ENCODE measurements at regions not wholly inside any gene's neighbourhood (a gene's known extent, or its start where the extent isn't known, plus 50 kb on each side); places are given as distances from the start of the nearest gene placed in this dataset.

GRCh38 chr5:54733101-54733500, 215.5 kb downstream of the SNX18 start:
- DNase-seq = no peak
- intact Hi-C loops (cut with DNase I) = no loop called here
- Histone ChIP-seq H3K27ac (no peak overlapping the region), H3K9me3 (no peaks in the 10 kb centered on the region), H3K4me3 (no peak overlapping the region), H3K27me3 (no peaks in the 10 kb centered on the region), H3K36me3 (no peaks in the 10 kb centered on the region), H3K4me1 (no peaks in the 10 kb centered on the region)
- TF ChIP-seq POLR2A (IDR thresholded peaks at IDR 0.05) (no peak), EP300 (IDR thresholded peaks at IDR 0.05) (no peak), POLR2AphosphoS5 (IDR thresholded peaks at IDR 0.05) (no peak), CTCF (IDR thresholded peaks at IDR 0.05) (no peak)
- 48 to 75% methylated on average over 2 of the region's 2 CpGs for WGBS, 2 donors

GRCh38 chr5:54732108-54732507, 214.5 kb downstream of the SNX18 start:
- H3K36me3 ChIP-seq = no peaks in the 10 kb centered on the region
- no peaks in the 10 kb centered on the region for H3K4me1 ChIP-seq
- no peak overlapping the region for H3K27ac ChIP-seq
- H3K4me3 ChIP-seq = no peak overlapping the region
- no peak for TF ChIP-seq POLR2AphosphoS5 (IDR thresholded peaks at IDR 0.05)
- intact Hi-C loops (cut with DNase I) = no loop called here
- DNase-seq = no peak
- no peaks in the 10 kb centered on the region for H3K27me3 ChIP-seq
- 69 to 82% methylated on average over 1 of the region's 1 CpG for WGBS, 2 donors
- H3K9me3 ChIP-seq = no peaks in the 10 kb centered on the region

DNA sequence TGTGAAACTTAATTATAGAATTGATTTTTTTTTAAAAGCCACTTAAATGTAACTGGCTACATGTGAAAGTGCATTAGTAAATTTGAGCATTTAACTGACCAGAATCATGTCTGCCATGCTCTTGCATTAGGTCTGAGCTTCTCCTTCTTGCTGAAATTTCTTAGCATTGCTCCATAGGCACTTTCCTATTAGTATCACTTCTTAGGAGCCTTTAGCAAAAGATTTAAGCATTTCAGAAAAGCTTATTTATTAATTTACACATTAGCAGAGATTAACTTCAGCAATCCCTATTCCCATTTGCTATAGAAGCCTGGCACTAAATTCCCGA, 211.0 kb downstream of the SNX18 start:
- H3K4me1 ChIP-seq = no peaks in the 10 kb centered on the region
- no peaks in the 10 kb centered on the region for H3K27me3 ChIP-seq
- no peaks in the 10 kb centered on the region for H3K36me3 ChIP-seq
- no peak overlapping the region for H3K4me3 ChIP-seq
- 90 to 92% methylated on average over 1 of the region's 1 CpG for WGBS, 2 donors
- no peak overlapping the region for H3K27ac ChIP-seq
- TF ChIP-seq POLR2A (IDR thresholded peaks at IDR 0.05) = no peak
- TF ChIP-seq CTCF (IDR thresholded peaks at IDR 0.05) = no peak
- no peak for TF ChIP-seq POLR2AphosphoS5 (IDR thresholded peaks at IDR 0.05)
- no peak for TF ChIP-seq EP300 (IDR thresholded peaks at IDR 0.05)
- no peak for DNase-seq
- H3K9me3 ChIP-seq = no peaks in the 10 kb centered on the region
- intact Hi-C loops (cut with DNase I) = no loop called here

- intact Hi-C loops (cut with DNase I) = no loop called here
Measured at GRCh38 chr5:54727874-54728587, 210.5 kb downstream of the SNX18 start.

More at GRCh38 chr5:54727874-54728587, 210.5 kb downstream of the SNX18 start:
- Histone ChIP-seq H3K27ac (no peak overlapping the region), H3K36me3 (no peaks in the 10 kb centered on the region), H3K9me3 (no peaks in the 10 kb centered on the region), H3K4me3 (no peak overlapping the region), H3K27me3 (no peaks in the 10 kb centered on the region), H3K4me1 (no peaks in the 10 kb centered on the region)
- 51 to 71% methylated on average over 2 of the region's 2 CpGs for WGBS, 2 donors
- TF ChIP-seq CTCF (IDR thresholded peaks at IDR 0.05) = no peak
- TF ChIP-seq POLR2A (IDR thresholded peaks at IDR 0.05) = no peak
- no peak for DNase-seq
